OCI-LY3 (cell line): ENCODE measurements at regions not wholly inside any gene's neighbourhood (a gene's known extent, or its start where the extent isn't known, plus 50 kb on each side); places are given as distances from the start of the nearest gene placed in this dataset.

Experiments used
- EZH2phosphoT487 ChIP-seq: fragments of 200-600 bp; shearing (Covaris generic); IDR thresholded peaks from 2 replicates; pipeline ENCODE4 v1.6.1; 2018; ENCODE audit warnings: antibody characterized with exemption, mixed run types, low read depth
- TF ChIP-seq, protein P1 (sequence below): fragments of 200-600, 300-600 bp; sonication (generic); IDR thresholded peaks from 2 replicates; pipeline ENCODE4 v1.5.1; 2014; ENCODE audit warnings: antibody characterized with exemption, low read length, low read depth

DNA sequence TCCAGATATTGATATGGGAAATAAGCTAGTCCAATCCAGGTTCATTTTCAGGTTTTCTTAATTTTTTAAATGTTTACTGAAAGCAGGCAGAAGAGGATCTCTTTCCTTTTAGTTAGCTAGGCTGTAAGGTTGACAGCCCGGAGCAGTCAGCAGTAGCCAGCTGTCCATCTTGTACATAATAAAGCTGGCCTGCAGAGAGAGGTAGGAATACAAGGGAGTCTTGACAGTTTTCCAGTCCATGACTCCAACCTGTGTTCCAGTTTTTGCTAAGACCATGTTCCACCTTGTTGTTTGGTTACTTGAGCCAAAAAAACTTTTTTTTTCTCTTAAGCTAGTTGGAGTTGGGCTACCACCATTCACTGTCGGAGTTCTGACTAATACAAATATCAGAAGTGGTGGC, 402.7 kb upstream of the TEX13C start:
- TF ChIP-seq, protein P1, sequence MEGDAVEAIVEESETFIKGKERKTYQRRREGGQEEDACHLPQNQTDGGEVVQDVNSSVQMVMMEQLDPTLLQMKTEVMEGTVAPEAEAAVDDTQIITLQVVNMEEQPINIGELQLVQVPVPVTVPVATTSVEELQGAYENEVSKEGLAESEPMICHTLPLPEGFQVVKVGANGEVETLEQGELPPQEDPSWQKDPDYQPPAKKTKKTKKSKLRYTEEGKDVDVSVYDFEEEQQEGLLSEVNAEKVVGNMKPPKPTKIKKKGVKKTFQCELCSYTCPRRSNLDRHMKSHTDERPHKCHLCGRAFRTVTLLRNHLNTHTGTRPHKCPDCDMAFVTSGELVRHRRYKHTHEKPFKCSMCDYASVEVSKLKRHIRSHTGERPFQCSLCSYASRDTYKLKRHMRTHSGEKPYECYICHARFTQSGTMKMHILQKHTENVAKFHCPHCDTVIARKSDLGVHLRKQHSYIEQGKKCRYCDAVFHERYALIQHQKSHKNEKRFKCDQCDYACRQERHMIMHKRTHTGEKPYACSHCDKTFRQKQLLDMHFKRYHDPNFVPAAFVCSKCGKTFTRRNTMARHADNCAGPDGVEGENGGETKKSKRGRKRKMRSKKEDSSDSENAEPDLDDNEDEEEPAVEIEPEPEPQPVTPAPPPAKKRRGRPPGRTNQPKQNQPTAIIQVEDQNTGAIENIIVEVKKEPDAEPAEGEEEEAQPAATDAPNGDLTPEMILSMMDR: no peak
- no peak for TF ChIP-seq EZH2phosphoT487
